GM12878 (cell line): ENCODE measurements at regions not wholly inside any gene's neighbourhood (a gene's known extent, or its start where the extent isn't known, plus 50 kb on each side); places are given as distances from the start of the nearest gene placed in this dataset.

Source experiments
- ATAC-seq: fragments of 200-7000 bp; cut with Tn5 transposase; 3 replicates; pipeline ENCODE4 v1.9.1; 2020; ENCODE audit warnings: mild to moderate bottlenecking, moderate library complexity
- BruUV-seq: library from RNA; stranded (reverse); fragments of 400-500 nt; replicated peaks from 2 replicates; lab custom pipeline; 2021; lab: Mats Ljungman, UMichigan
- CTCF ChIA-PET: fragments of 300-600 bp; sonication (Branson Sonifier 250); formaldehyde crosslinking; extraction: SDS; loops from one replicate; lab custom pipeline; 2021; ENCODE audit warnings: inconsistent platforms; lab: Yijun Ruan, JAX
- POLR2A ChIA-PET: fragments of 350-600 bp; formaldehyde crosslinking; extraction: SDS; loops from one replicate; lab custom pipeline; 2021; ENCODE audit warnings: inconsistent platforms; lab: Charles Lee
- RAD21 ChIA-PET: fragments of 300-600 bp; sonication (Branson Sonifier 250); formaldehyde crosslinking; loops from one replicate; lab custom pipeline; 2023; ENCODE audit warnings: antibody characterized with exemption; ENCODE audit not compliant: unreplicated experiment; lab: Charles Lee
- SMC1A ChIA-PET: fragments of 300-600 bp; sonication (Branson Sonifier 250); formaldehyde crosslinking; loops from one replicate; lab custom pipeline; 2023; ENCODE audit not compliant: unreplicated experiment, uncharacterized antibody; lab: Charles Lee
- DNase-seq: peaks from one replicate; pipeline ENCODE4 v3.0.0-alpha.2; 2011; ENCODE audit warnings: low read depth, low spot score
- FAIRE-seq: peaks from 3 replicates; lab custom pipeline; 2011; peaks lifted over from hg19 to GRCh38; lab: Jason Lieb, UNC
- H2AFZ ChIP-seq: 2 replicates; pipeline ENCODE4 v1.6.0; 2011; ENCODE audit warnings: low read depth, low read length, control low read depth; ENCODE audit not compliant: control insufficient read depth
- H3K27ac ChIP-seq: 2 replicates; pipeline ENCODE4 v1.5.1; 2011; ENCODE audit warnings: control low read depth; ENCODE audit not compliant: control insufficient read depth, insufficient read depth
- H3K27me3 ChIP-seq, 2 experiments: replicated peaks in 1 of 2; 2 replicates each; pipeline versions ENCODE4 v1.6.0 to v1.6.1; 2011; ENCODE audit warnings: low read length in 1 of 2; ENCODE audit not compliant: control insufficient read depth in 2 of 2, insufficient read depth in 2 of 2
- H3K36me3 ChIP-seq, 2 experiments: 2 replicates each; pipeline ENCODE4 v1.5.1; 2011; ENCODE audit warnings: low read length in 1 of 2; ENCODE audit not compliant: control insufficient read depth in 2 of 2, insufficient read depth in 2 of 2
- H3K4me1 ChIP-seq: 2 replicates; pipeline ENCODE4 v1.6.1; 2011; ENCODE audit warnings: mild to moderate bottlenecking, low read length, moderate library complexity, mixed read lengths; ENCODE audit not compliant: control insufficient read depth, insufficient read depth
- H3K4me2 ChIP-seq: 2 replicates; pipeline ENCODE4 v1.6.0; 2011; ENCODE audit warnings: control low read depth; ENCODE audit not compliant: control insufficient read depth, insufficient read depth
- H3K4me3 ChIP-seq: fragments of 200-600 bp; sonication (generic); 2 replicates; pipeline ENCODE4 v1.5.1; 2016
- H3K79me2 ChIP-seq: 2 replicates; pipeline ENCODE4 v1.6.0; 2011; ENCODE audit warnings: low read length; ENCODE audit not compliant: control insufficient read depth, insufficient read depth
- H3K9ac ChIP-seq: 2 replicates; pipeline ENCODE4 v1.8.0; 2011; ENCODE audit warnings: low read length, control low read depth, mixed read lengths; ENCODE audit not compliant: control insufficient read depth, insufficient read depth
- H3K9me3 ChIP-seq: replicated peaks from 3 replicates; pipeline ENCODE4 v1.5.1; 2011; ENCODE audit warnings: mild to moderate bottlenecking, low read length; ENCODE audit not compliant: control insufficient read depth, insufficient read depth
- H4K20me1 ChIP-seq: 2 replicates; pipeline ENCODE4 v1.6.0; 2011; ENCODE audit not compliant: control insufficient read depth, insufficient read depth
- BCL11A ChIP-seq: IDR thresholded peaks from 2 replicates; pipeline ENCODE4 v1.6.1; 2011; ENCODE audit warnings: low read depth, low read length
- FOXM1 ChIP-seq: IDR thresholded peaks from 2 replicates; pipeline ENCODE4 v1.6.1; 2012; ENCODE audit warnings: low read depth, mild to moderate bottlenecking, inconsistent platforms, low read length, moderate library complexity
- NFXL1 ChIP-seq: fragments of 450-650 bp; IDR thresholded peaks from 2 replicates; pipeline ENCODE4 v1.6.1; 2017; ENCODE audit warnings: antibody characterized with exemption, mild to moderate bottlenecking, borderline replicate concordance
- NR2F1 ChIP-seq: fragments of 450-650 bp; conservative IDR thresholded peaks from 2 replicates; pipeline ENCODE4 v1.6.1; 2017; ENCODE audit warnings: mild to moderate bottlenecking
- RFX5 ChIP-seq: IDR thresholded peaks from 2 replicates; pipeline ENCODE4 v1.6.1; 2011; ENCODE audit warnings: low read depth, low read length, improper control_type of control experiment
- SPI1 ChIP-seq: IDR thresholded peaks from 2 replicates; pipeline ENCODE4 v1.6.1; 2011; ENCODE audit warnings: low read depth, mild to moderate bottlenecking, low read length, moderate library complexity, borderline replicate concordance; ENCODE audit not compliant: insufficient read depth
- ZNF24 ChIP-seq: fragments of 450-650 bp; IDR thresholded peaks from 2 replicates; pipeline ENCODE4 v1.6.1; 2017; ENCODE audit warnings: antibody characterized with exemption, mild to moderate bottlenecking
- WGBS: methylation state at CpG from one replicate; pipeline ENCODE4 v1.1.6; 2016; ENCODE audit warnings: low lambda C conversion rate; ENCODE audit not compliant: insufficient replicate concordance, insufficient coverage; ENCODE audit errors: missing lambda C conversion rate; 5-methylcytosine and 5-hydroxymethylcytosine counted together
- in situ Hi-C: fragments of 300-500 bp; cut with MboI; formaldehyde crosslinking; loops from 9 replicates; pipeline ENCODE4 v1.14.3; 2018; ENCODE audit warnings: mixed read lengths
- intact Hi-C: fragments of 100-400 bp; cut with micrococcal nuclease; formaldehyde crosslinking; loops from one replicate; pipeline ENCODE4 v1.14.2; 2022; ENCODE audit not compliant: unreplicated experiment
- TF ChIP-seq, protein P1 (sequence below): fragments of 450-650 bp; IDR thresholded peaks from 2 replicates; pipeline ENCODE4 v1.6.1; 2016; ENCODE audit warnings: mild to moderate bottlenecking
- TF ChIP-seq, protein P2 (sequence below): fragments of 450-650 bp; formaldehyde crosslinking; IDR thresholded peaks from 2 replicates; pipeline ENCODE4 v1.5.0; 2022; ENCODE audit warnings: mild to moderate bottlenecking, missing genetic modification characterization
- TF ChIP-seq, protein P3 (sequence below): IDR thresholded peaks from 2 replicates; pipeline ENCODE4 v1.6.1; 2012; ENCODE audit warnings: low read length, inconsistent platforms

DNA sequence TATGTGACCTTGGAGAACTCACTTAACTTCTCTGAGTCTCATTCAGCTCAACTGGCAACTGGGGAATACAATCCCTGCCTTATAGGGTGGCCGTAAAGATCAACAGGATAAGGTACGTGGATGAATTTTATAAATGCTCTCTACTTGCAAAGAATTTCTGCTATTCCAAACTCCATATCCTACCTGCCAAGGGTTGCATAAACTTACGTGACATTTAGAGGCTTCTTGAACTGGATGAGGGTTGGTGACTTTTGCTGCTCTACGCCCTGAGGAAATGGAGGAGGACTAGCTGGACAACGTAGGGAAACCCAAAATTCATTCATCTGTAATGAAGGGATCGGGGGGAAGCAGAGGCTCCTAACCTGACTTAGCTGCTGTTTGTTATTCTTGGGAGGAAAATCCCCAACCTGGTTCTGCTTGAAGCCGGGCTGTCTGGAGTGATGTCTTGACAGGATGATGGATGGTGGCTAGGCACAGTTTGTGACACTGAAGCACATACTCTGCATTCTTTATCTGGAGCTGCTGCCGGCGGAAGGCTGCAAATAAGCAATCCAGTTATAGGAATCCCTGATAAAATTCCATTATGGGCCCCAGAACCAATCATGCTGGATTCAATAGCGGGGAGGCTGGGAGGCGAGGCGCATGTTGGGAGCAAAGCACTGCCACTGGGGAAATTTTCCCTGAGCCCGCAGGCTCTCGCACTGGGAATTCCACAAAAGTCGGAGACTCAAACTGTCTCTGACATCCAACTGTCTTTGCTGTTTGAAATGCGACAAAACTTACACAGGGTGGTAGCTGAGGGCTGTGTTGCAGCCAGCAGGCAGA, 94.7 kb upstream of the SDK2 start:
- ChIA-PET POLR2A (no interaction called here), RAD21 (no interaction called here), SMC1A (no interaction called here), CTCF (no interaction called here)
- DNase-seq, result no peak
- H3K4me3 ChIP-seq, result no peak overlapping the region
- ATAC-seq, result no peak
- no peak for TF ChIP-seq RFX5
- TF ChIP-seq FOXM1, result no peak
- TF ChIP-seq SPI1, result no peak
- TF ChIP-seq BCL11A, result no peak
- no peak for TF ChIP-seq ZNF24
- TF ChIP-seq, protein P1, sequence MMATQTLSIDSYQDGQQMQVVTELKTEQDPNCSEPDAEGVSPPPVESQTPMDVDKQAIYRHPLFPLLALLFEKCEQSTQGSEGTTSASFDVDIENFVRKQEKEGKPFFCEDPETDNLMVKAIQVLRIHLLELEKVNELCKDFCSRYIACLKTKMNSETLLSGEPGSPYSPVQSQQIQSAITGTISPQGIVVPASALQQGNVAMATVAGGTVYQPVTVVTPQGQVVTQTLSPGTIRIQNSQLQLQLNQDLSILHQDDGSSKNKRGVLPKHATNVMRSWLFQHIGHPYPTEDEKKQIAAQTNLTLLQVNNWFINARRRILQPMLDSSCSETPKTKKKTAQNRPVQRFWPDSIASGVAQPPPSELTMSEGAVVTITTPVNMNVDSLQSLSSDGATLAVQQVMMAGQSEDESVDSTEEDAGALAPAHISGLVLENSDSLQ, result no peak
- no peak for TF ChIP-seq NR2F1
- TF ChIP-seq, protein P2, sequence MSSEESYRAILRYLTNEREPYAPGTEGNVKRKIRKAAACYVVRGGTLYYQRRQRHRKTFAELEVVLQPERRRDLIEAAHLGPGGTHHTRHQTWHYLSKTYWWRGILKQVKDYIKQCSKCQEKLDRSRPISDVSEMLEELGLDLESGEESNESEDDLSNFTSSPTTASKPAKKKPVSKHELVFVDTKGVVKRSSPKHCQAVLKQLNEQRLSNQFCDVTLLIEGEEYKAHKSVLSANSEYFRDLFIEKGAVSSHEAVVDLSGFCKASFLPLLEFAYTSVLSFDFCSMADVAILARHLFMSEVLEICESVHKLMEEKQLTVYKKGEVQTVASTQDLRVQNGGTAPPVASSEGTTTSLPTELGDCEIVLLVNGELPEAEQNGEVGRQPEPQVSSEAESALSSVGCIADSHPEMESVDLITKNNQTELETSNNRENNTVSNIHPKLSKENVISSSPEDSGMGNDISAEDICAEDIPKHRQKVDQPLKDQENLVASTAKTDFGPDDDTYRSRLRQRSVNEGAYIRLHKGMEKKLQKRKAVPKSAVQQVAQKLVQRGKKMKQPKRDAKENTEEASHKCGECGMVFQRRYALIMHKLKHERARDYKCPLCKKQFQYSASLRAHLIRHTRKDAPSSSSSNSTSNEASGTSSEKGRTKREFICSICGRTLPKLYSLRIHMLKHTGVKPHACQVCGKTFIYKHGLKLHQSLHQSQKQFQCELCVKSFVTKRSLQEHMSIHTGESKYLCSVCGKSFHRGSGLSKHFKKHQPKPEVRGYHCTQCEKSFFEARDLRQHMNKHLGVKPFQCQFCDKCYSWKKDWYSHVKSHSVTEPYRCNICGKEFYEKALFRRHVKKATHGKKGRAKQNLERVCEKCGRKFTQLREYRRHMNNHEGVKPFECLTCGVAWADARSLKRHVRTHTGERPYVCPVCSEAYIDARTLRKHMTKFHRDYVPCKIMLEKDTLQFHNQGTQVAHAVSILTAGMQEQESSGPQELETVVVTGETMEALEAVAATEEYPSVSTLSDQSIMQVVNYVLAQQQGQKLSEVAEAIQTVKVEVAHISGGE (CRISPR knock-in tag), result no peak
- TF ChIP-seq, protein P3, sequence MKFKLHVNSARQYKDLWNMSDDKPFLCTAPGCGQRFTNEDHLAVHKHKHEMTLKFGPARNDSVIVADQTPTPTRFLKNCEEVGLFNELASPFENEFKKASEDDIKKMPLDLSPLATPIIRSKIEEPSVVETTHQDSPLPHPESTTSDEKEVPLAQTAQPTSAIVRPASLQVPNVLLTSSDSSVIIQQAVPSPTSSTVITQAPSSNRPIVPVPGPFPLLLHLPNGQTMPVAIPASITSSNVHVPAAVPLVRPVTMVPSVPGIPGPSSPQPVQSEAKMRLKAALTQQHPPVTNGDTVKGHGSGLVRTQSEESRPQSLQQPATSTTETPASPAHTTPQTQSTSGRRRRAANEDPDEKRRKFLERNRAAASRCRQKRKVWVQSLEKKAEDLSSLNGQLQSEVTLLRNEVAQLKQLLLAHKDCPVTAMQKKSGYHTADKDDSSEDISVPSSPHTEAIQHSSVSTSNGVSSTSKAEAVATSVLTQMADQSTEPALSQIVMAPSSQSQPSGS, result no peak
- TF ChIP-seq NFXL1, result no peak
- H3K36me3 ChIP-seq, result no peaks in the 10 kb centered on the region
- no TSS peak for BruUV-seq
- no peaks in the 10 kb centered on the region for H4K20me1 ChIP-seq
- intact Hi-C loops (no loop called here), in situ Hi-C loops (no loop called here)
- WGBS, result 29% methylated on average over 16 of the region's 16 CpGs
- no peak for FAIRE-seq
- no peaks in the 10 kb centered on the region for H3K9me3 ChIP-seq
- no peak overlapping the region for H2AFZ ChIP-seq
- no peak overlapping the region for H3K9ac ChIP-seq
- no peaks in the 10 kb centered on the region for H3K79me2 ChIP-seq
- no peaks in the 10 kb centered on the region for H3K4me1 ChIP-seq
- H3K4me2 ChIP-seq, result no peak overlapping the region
- peaks cover 3 to 7% of the 10 kb centered on the region in 2 experiments for H3K27me3 ChIP-seq
- H3K27ac ChIP-seq, result no peak overlapping the region
